ENCODE measurements at regions not wholly inside any gene's neighbourhood (a gene's known extent, or its start where the extent isn't known, plus 50 kb on each side); places are given as distances from the start of the nearest gene placed in this dataset.

DNA sequence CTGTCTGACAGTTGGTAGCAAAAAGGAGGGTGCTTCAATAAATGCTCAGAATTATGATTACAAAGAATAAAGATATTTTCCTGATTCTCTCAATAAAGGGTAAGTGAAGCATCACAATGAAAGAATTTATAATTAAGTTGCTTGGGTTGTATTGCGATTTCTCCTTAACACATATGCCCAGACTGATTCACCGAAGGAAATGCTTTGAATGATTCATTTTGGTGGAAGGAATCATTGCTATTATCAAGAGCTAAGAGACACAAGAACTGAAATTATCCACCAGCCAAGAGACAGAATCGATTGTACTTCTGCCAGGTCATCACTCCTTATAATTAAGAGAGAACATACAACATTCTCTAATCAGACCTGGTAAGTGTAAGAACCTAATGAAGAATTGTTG is 301.4 kb downstream of the NR4A2 start:
- in situ Hi-C loops (cut with HindIII; ENCODE audit: low pct_ligation_motif_present, low pct_unique_long_range_greater_than_20kb, low sequenced_read_pairs), result no loop called here
- DNase-seq, result no peak

DNA sequence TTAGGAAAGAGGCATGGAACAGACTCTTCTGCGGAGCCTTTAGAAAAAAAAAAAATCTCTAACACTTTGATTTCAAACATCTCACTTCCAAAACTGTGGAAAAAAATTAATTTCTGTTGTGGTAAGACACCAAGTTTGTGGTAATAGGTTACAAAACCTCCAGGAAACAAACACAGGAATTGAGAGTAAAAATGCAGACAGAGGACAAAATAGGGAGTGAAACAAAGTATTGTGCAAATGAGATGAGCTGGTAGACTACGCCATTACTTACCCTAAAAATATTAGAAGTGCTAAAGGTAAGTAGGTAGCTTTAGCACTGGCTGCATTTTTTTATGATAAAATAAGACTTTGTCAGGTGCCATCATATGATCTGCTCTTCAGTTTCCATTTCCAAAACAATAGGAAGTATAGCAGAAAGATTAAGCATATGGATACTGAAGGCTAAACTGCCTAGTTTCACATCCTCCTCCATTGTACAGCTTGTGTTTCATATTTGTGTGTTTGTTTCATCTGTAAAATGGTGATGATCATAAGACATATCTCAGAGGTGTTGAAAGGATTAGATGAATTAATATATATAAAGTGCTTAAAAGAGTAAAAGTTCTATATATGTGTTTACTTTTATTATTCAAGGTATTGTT is 309.2 kb downstream of the NR4A2 start:
- no peak for DNase-seq
- in situ Hi-C loops (cut with HindIII; ENCODE audit: low pct_ligation_motif_present, low pct_unique_long_range_greater_than_20kb, low sequenced_read_pairs), result no loop called here

DNA sequence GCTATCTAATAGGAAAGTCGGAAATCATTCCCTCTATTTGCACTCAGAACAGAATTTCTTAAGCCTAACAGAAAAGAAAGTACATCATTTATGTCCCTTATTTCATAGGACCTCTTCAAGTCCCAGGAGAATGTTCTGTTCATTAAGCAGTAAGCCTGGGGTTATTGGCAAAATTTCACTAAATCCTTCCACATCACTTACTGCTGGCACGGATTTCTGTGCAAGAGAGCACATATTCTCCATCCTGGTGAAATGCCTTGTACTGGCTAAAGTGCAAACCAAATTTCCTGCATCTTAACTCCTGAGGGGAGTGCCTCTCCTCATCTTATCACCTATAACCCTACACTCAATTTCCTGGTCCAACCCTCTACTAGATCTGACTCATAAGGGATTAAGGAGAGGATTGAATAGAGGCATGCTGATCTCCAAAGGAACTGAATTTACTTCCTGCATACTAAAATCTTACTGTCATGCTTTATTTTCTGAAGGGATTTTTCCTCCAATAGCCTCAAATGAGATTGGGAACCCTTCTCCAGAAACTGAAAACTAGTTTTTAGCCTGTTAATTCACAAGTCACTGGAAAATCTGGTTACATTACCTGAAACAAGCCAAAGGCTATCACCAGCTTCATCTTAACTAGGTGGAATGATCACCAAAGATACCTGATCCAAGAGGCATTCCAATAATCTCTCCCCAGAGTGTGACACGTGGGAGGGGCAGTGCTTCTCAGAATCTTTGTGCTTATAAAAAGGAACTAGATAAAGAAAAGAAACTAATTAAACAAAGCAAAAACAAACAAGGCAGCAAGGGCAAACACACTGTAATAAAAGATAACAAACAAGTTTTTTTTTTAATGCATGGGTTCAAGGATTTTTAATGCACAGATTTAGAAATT is 311.1 kb downstream of the NR4A2 start:
- DNase-seq, result no peak
- in situ Hi-C loops (cut with HindIII; ENCODE audit: low pct_ligation_motif_present, low pct_unique_long_range_greater_than_20kb, low sequenced_read_pairs), result no loop called here

DNA sequence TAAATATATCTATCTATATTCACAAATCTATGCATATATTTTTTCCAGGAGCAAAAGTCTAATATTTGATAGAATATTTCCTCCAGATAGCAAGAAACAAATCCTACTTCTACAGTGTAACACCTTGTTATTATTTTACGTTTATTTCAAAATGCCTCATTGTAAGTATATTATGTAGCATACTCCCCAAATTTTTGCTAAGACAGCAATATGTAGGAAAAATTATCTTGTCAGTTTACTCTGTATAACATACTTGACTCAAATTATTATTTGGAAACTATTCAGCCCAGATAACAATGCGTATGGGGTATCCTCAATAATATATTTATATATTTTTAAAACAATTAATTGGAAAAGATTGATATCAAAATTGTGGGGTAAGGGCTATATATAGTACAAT is 313.2 kb downstream of the NR4A2 start:
- in situ Hi-C loops (cut with HindIII; ENCODE audit: low pct_ligation_motif_present, low pct_unique_long_range_greater_than_20kb, low sequenced_read_pairs), result no loop called here
- no peak for DNase-seq

DNA sequence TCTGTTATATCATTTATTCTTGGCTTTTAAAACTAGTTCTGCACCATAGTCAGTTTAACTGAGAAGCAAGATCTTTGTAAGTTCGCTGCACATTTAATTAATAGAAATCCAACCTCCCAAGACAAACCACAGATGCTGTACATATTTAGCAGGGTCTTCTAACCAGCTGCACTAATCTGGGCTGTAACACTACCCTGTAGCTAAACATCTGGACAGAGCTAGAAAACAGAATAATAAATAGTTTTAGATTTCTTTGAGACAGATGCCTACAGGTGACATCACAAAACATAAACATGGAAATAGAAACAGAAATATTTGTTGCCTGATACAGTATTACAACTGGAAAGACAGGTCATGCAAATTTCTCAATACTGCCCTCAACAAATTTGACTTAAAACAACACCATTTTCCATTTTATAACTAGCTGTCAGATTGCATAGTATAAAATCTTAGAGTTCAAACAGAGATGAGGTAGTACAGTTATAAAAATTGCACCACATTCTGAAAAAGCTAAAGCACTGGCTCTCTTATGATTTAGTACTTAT is 315.1 kb downstream of the NR4A2 start:
- no peak for DNase-seq
- in situ Hi-C loops (cut with HindIII; ENCODE audit: low pct_ligation_motif_present, low pct_unique_long_range_greater_than_20kb, low sequenced_read_pairs), result no loop called here

DNA sequence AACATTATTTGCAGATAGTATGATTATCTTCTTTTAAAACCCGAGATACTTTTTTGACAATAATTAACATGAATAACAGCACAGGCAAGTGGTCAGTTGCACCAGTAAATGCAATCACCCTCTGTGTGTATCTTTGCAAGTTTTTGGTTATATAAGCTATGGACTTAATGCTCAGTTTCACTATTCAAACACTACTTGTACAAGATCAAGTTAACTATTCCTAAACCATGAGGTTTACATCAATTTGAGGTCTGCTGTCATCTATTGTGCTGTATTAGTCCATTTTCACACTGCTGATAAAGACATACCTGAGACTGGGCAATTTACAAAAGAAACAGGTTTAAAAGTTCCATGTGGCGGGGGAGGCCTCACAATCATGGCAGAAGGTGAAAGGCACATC is 323.2 kb downstream of the NR4A2 start:
- in situ Hi-C loops (cut with HindIII; ENCODE audit: low pct_ligation_motif_present, low pct_unique_long_range_greater_than_20kb, low sequenced_read_pairs), result no loop called here
- no peak for DNase-seq

DNA sequence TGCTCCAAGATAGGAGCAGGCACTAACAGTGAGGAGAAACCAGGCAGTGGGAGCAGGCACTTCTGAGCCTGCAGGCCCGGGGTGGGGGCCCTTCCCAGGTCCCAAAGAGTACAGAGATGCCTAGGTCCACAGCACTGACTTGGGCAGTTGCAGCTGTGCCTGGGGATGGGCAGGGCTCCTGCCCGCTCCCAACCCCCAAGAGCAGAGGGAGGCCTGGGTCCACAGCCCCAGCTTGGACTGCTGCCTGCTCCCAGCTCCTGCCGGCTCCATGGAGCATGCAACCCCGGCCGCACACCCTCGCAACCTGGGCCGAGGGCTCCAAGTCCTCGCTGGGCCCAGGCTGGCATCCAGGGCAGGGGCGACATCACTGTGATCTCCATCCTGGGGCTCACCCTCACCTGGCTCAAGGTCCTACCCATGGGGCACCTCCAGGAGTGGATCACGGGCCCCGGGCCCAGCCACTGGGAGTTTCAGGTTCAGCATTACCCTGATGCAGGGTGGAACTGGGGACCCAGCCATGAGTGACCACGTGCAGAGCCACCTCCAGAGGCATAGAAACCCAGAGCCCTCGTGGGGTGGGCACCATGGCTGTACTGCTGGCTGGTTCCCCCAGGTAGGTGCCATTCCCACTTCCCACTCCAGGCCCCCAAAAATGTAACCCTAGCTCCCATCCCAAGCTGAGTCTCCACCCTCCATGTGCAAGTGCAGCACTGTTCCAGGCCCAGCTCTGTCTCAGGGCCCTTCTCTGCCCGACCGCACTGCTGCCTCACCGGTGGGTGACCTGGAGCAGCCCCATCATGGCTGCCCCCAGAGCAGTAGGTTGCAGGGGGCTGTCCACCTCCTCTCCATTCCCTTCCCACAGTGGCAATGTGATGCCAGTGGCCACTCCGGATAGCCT is 325.6 kb downstream of the NR4A2 start:
- in situ Hi-C loops (cut with HindIII; ENCODE audit: low pct_ligation_motif_present, low pct_unique_long_range_greater_than_20kb, low sequenced_read_pairs), result no loop called here
- no peak for DNase-seq

DNA sequence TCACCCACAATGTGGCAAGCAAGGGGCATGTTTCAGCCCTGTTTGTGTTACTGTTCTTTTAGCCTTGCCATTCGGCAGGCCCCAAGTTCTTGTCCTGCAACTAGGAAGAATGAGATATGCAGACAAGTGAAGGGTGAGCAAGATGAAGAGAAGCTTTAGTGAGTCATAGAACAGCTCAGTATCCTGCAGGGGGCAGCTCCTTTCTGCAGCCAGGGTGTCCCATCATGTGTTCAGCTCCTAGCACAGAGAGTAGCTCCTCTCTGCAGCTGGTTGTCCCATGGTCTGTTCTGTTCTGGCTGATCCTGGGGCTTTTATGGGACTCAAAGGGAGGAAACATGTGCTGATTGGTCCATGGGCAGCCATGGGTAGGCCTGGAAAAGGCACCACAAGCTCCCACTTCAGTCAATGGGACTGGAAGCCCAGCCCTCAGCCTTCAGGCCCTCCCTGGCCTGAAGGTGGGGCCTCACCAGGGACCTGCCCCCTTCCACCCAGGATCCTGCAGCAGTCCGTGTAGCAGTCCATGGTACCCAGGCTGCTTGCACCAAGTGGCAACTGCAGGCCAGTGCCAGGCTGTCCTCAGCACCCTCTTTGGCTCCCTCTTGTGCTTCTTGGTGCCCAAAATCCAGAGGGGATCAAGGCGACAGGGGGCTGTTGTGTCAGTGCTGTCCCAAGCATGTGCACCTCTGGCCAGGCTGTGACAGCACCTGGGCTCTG is 326.4 kb downstream of the NR4A2 start:
- in situ Hi-C loops (cut with HindIII; ENCODE audit: low pct_ligation_motif_present, low pct_unique_long_range_greater_than_20kb, low sequenced_read_pairs), result no loop called here
- peak; percentile 19 for DNase-seq

DNA sequence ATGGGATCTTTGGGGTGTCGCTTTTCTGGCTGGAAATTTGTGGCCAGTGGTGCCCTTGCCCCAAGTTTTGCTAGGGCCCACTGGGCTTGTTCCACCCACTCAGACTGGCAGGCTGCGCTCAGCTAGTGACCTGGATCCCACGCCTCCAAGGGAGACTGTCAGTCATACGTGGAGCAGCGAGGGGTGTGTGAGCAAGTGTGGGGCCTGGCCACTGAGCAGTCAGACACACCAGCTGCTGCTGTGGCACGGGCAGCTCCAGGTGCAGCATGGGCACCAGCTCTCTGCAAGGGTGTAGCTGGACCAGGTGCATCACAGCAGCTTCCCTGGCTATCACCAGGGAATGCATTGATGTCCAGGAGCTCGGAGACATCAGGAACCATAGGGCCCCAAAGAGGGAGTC is 327.0 kb downstream of the NR4A2 start:
- in situ Hi-C loops (cut with HindIII; ENCODE audit: low pct_ligation_motif_present, low pct_unique_long_range_greater_than_20kb, low sequenced_read_pairs), result no loop called here
- DNase-seq, result no peak

DNA sequence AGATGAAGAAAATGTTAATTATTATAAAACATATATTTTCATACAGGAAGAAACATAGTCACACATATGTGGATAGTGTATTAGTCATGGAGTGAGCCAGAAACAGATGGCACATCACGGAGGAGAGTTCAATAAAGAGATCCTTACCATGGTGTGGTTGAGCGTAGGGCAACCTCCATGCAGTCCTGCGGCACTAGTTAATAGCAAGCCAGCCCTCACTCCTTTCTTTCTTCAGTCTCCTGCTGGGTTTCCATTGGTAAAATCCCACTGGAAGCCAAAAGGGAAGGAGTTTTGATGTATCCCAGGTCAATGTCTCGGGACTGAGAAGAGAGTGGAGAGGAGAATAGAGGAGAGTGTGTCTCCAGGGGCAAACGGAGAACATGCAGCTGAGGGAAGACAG is 328.1 kb downstream of the NR4A2 start:
- no peak for DNase-seq
- in situ Hi-C loops (cut with HindIII; ENCODE audit: low pct_ligation_motif_present, low pct_unique_long_range_greater_than_20kb, low sequenced_read_pairs), result no loop called here

DNA sequence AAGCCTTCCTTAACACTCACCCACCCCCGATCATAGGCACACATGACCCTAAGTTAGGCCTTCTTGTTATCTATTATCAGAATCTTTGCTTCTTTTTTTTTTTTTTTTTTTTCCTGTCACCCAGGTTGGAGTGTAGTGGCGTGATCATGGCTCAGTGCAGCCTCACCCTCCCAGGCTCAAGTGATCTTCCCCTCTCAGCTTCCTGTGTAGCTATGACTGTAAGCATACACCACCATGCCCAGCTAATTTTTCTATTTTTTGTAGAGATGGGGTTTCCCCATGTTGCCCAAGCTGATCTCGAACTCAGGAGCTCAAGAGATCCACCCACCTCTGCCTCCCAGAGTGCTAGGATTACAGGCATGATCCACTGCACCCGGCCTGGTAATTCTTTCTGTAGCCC is 328.7 kb downstream of the NR4A2 start:
- DNase-seq, result no peak
- in situ Hi-C loops (cut with HindIII; ENCODE audit: low pct_ligation_motif_present, low pct_unique_long_range_greater_than_20kb, low sequenced_read_pairs), result no loop called here

DNA sequence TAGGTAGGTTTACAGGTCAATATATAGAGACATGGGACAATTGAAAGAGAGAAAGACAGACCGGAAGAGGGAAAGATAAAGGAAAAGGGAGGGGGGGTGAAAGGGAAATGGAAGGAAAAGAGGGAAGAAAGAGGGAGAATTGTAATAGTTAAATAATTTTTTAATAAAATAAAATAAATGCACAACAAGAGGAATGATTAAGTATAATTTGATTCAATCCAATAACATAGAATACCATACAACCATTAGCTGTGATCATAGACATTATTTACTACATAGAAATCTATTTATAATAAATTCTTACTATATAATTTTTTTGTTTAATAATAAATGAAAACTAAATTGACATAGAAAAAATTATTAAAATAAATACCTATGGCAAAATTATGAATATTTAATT is 330.7 kb downstream of the NR4A2 start:
- no peak for DNase-seq
- in situ Hi-C loops (cut with HindIII; ENCODE audit: low pct_ligation_motif_present, low pct_unique_long_range_greater_than_20kb, low sequenced_read_pairs), result no loop called here

DNA sequence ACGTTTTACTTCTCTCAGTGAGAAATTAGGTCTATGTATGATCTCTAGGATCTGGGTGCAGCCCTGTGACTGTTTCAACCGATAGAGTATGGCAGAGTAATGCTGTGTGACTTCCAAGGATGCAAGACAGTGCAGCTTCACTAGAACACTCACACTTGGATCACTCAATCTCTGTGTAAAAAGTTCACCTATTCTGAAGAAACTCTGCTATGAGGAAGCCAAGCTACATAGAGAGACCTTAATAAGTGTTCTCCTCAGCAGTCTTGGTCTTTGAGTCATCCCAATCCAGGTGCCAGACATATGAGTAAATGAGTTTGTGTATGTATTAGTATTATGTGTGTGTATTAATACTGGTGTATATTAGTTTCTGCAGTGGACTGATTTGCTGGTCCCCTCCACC is 335.0 kb downstream of the NR4A2 start:
- in situ Hi-C loops (cut with HindIII; ENCODE audit: low pct_ligation_motif_present, low pct_unique_long_range_greater_than_20kb, low sequenced_read_pairs), result no loop called here
- no peak for DNase-seq

DNA sequence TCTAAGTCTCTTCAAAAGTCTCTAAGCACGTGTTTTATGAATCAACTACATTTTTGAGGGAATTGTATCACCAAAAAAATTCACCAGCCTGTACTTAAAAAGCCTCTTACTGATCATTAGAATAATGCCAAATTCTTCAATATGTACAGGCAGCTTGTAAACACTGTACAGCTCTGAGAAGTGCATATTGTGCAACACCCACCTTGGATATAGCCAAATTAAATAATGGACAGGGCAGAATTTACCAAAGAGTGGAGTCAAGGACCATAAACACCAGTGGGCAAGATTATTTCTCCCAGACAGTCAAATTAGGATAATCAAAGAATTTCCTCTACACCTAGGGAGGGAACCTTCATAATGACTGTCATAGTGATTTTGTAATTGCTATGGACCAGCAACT is 338.2 kb downstream of the NR4A2 start:
- in situ Hi-C loops (cut with HindIII; ENCODE audit: low pct_ligation_motif_present, low pct_unique_long_range_greater_than_20kb, low sequenced_read_pairs), result no loop called here
- DNase-seq, result no peak

DNA sequence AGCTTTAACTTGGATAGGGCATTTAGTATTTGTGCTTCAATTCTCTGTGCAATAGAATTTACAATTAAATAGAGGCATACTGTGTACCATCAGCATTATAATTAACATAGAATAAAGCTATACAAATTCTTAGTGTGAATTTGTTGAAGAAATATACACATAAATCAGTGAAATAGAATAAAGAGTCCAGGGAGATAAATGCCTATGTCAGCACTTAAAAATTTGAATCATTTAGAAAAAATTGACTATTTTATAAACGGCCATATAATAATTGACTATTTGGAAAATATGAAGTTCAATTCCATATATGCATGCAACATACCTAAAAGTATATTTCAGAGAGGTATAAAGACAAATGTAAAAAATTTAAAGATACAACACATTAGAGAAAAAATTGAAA is 348.7 kb downstream of the NR4A2 start:
- in situ Hi-C loops (cut with HindIII; ENCODE audit: low pct_ligation_motif_present, low pct_unique_long_range_greater_than_20kb, low sequenced_read_pairs), result no loop called here
- no peak for DNase-seq

DNA sequence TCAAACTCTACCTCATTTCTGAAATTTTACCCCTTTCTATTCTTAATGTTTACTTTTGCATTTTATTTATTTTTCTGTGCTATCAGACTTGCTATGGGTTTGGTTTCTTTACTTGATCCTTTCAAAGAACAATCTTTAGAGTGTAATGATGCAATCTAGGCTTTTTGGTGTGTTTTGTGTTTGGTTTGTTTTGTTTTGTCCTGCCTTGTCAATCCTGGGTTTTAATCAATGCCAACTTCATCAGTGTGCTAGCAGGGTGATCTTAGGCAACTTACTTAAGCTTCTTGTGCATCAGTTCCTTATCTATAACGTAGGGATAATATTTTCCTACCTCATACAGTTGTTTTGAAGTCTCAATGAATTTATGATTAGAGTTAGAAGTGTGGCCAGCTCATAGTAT is 350.4 kb downstream of the NR4A2 start:
- in situ Hi-C loops (cut with HindIII; ENCODE audit: low pct_ligation_motif_present, low pct_unique_long_range_greater_than_20kb, low sequenced_read_pairs), result no loop called here
- no peak for DNase-seq

DNA sequence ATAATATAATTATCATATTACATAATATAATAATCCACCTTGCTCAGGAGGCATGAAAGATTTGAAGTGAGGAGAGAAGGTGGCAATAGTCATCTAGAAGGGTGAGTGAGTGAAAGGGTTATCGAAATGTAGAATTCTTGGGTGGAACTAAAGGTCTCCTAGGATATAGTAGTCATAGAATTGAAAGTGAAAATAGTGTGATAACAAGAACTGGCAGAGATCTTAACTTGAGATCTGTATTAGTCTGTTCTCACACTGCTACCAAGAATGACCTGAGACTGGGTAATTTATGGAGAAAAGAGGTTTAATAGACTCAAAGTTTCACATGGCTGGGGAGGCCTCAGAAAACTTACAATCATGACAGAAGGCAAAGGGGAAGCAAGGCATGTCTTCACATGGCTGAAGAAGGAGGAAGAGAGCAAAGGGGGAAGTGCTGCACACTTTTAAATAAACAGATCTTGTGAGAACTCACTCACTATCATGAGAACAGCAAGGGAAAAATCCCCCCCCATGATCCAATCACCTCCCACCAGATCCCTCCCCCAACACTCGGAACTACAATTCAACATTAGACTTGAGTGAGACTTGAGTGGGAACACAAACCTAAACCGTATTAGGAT is 351.5 kb downstream of the NR4A2 start:
- no peak for DNase-seq
- in situ Hi-C loops (cut with HindIII; ENCODE audit: low pct_ligation_motif_present, low pct_unique_long_range_greater_than_20kb, low sequenced_read_pairs), result no loop called here

DNA sequence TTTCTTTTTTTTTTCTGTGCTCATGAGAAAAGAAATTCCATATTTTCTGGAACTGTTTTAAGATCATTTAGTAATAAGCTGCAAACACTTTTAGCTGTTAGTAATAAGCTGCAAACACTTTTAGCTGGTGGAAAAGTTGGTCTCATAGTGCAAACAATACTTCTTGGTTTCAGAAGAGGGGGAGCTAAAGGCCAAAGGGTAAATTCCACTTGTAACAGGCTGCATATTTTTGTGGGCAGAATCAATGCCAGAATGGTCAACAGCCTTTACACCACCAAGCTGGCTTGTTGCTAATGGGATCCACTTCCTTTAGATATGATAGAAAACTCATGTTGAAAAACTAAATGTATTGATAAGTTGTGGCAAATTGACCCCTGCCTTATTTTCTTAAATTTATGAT is 356.8 kb downstream of the NR4A2 start:
- in situ Hi-C loops (cut with HindIII; ENCODE audit: low pct_ligation_motif_present, low pct_unique_long_range_greater_than_20kb, low sequenced_read_pairs), result no loop called here
- peak; percentile 35 for DNase-seq

All from ACHN (cell line).